Glomerular visceral epithelial cell (primary cell): ENCODE measurements at regions not wholly inside any gene's neighbourhood (a gene's known extent, or its start where the extent isn't known, plus 50 kb on each side); places are given as distances from the start of the nearest gene placed in this dataset.

Experiments
- DNase-seq: peaks from one replicate; pipeline ENCODE4 v3.0.0-alpha.2; 2016; ENCODE audit errors: extremely low spot score

DNA sequence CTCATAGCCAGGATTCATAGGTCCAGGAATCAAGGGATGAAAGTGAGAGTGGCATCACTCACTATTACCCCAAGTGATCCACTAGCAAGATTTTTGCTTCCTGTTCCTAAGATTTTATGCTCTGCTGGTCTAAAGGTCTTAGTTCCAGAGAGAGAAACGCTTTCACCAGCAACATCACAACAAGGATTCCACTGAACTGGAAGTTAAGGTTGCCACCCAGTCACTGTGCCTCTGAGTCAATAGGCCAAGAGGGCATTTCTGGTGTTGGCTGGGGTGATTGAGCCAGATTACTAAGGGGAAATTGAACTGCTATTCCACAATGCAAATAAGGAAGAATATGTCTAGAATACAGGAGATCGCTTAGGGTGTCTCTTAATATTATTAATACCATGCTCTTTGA is 142.5 kb upstream of the ARID2 start:
- no peak for DNase-seq

DNA sequence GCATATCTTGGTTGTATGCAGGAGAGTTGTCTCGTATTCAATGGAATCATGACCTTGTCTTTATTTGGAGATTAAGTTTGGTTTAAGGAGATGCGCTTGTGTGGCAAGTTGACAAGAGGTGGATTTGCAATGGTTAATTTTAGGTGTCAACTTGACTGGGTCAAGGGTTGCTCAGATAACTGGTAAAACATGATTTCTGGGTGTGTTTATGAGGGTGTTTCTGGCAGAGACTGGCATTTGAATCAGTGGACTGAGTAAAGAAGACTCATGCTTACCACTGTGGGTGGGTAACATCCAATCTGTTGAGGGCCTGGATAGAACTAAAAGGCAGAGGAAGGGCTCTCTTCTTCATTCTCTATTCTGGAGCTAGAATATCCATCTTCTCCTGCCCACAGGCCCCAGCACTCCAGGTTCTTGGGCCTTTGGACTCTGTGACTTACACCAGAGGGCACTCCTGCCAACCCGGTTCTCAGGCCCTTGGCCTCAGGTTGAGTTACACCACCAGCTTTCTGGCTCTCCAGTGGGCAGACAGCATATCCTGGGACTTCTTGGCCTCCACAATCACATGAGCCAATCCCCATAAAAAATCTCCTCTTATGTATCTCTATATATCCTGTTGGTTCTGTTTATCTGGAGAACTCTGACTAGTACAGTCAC is 141.5 kb upstream of the ARID2 start:
- no peak for DNase-seq

DNA sequence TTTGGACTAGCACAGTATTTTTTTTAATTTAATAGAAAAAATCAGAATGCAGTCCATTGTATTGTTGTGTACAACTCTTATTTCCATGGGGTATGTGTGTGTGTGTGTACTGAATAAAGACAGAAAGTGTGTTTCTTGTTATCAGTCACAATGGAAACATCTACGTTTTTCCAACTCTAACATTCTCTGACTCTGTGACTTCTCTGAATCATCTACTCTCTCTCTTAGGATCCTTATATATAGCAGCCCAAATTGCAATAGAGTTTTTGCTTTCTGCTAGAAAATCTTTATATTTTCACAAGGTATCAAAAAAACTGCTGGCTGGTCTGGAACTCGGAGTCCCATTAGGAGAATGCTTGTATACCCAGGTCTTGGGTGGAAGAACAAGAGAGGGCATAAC is 138.9 kb upstream of the ARID2 start:
- no peak for DNase-seq

DNA sequence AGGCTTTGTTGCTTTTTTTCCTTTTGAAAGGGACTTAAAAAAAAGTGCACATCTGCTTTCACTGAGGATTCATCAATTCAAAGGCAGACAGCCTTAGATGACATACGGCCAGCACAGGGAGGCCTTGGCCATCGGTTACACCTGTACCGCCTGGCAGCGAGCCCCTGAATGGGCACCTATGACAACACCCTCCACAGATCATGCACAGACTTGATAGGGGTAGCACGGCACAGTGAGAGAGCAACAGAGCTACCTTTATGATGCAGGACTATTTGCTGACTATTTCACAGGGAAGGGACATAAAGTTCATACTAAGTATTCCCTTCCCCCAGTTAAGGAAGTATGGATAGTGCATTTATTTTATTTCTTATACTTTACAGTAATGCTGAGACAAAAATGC is 137.9 kb upstream of the ARID2 start:
- DNase-seq = no peak

DNA sequence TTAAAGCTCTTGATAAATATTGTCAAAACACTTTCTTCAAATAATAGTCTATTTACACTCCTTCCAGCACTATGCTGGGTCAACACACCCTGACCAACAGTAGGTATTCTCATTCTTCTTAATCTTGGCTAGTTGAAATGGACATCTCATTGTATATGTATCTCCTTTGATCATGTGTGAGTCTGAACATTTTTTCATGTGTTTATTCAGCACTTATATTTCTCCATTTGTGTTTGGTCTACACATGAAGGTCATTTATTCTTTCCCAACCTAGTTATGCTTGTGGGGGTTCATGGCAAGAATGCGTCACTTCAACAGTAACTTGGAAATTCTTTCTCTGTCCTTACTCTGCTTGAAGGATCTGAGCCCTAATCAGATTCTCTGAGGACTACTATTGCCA is 133.1 kb upstream of the ARID2 start:
- no peak for DNase-seq

DNA sequence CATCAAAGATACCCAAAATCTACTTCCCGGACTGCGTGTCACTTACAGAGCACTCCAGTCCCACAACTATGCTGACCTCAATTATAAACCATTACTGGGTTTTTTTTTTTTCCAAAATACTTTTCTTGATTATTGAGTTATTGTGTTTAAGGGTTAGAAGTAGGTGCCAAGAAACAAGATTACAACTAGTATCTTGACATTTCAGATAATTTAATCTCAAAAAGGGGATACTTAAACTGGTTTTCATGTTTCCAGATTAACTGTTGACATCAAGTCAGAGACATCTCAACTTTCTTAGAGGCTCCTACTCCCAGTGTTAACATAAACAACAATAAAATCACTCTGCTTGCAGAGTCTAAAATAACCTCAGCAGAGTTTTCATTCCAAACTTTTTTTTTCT is 131.2 kb upstream of the ARID2 start:
- no peak for DNase-seq

DNA sequence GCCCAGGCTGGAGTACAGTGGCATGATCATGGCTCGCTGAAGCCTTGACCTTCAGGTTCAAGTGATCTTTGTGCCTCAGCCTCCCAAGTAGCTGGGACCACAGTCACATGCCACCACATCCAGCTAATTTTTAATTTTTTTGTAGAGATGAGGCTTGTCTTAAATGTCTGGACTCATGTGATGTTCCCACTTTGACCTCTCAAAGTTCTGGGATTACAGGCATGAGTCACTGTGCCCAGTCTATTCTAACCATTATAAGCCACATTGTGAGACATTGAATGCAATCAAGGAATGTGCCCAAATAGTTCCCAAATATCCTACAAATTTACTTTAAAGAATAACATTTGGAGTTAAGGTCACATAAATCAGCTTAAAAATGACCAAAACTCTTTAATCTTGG is 130.7 kb upstream of the ARID2 start:
- no peak for DNase-seq

DNA sequence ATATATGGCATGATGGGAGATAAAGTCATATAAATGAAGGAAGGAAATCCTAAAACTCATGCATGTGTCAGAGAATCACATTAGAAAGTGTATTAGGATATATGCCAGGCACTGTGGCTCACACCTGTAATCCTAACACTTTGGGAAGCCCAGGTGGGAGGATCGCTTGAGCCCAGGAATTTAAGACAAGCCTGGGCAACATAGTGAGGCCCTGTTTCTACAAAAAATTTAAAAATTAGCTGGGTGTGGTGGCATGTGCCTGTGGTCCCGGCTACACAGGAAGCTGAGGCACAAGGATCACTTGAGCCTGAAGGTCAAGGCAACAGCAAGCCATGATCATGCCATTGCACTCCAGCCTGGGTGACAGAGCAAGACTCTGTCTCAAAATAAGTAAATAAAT is 130.3 kb upstream of the ARID2 start:
- no peak for DNase-seq

DNA sequence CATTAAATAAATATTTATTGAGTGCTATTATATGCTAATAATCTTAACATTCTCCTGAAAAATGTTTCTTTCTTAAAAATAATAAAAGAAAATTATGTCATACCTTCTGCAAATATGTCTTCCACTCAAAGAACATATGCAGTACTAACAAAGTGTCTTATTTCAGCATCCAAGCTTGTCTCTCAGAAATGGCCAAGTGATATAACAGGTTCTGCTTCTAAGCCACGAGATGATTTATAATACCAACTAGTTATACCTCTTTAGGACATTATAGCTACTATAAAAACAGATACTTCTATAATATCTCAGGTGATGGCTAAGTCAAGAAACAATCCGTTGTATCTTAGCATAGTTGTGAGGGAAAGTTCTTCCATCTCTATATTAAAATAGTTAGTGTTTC is 128.1 kb upstream of the ARID2 start:
- DNase-seq = no peak

DNA sequence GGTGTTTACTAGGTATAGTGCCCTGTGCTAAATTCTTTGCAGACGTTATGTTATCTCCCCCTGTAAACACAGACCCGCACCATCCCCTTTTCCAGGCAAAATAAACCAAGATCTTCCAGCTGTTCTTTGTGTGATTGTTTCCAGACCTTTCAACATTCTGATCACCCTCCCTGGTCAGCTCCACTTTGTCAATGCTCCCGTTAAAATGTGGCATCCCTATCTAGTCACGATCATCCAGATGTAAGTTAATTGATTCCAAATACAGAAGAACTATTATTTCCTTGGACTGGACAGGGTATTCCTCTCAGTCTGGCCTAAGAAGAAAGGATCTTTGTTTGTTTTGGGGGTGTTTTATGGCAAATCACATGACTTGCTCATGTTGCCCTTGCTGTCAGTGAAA is 127.6 kb upstream of the ARID2 start:
- no peak for DNase-seq

DNA sequence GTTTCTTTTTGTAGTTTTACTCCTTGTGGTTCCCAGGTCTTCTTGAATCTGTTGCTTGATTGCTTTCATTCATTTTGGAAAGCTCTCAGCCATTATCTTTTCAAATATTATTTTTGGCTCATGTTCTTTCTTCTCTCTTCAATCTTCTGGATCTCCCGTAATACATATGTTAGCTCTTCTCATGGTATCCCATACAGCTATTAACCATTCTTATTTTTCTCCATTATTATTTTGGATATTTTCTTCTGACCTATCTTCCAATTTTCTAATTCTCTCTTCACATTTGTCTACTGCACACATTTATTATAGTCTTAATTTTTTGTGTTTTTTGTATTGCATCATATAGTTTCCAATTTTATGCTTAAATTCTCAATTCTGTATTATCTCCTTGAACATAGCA is 123.9 kb upstream of the ARID2 start:
- DNase-seq = no peak

DNA sequence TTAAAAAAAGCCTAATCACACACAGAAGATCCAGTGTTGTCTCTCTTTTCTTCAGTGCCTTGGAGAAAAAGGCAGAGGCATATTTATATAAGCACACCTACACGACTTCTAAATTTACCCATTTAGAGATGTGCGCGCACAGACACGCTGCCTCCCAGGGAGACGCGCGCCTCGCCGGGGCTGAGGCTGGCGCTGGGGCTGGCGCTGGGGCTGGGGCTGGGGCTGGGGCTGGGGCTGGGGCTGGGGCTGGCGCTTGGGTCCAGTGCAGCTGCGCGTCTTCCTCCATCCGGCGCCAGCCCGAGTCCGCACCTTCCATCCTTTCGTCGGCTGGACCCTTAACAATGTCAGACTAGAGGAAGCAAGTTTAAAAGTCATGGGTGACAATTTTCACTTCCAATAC is 118.4 kb upstream of the ARID2 start:
- DNase-seq = no peak

DNA sequence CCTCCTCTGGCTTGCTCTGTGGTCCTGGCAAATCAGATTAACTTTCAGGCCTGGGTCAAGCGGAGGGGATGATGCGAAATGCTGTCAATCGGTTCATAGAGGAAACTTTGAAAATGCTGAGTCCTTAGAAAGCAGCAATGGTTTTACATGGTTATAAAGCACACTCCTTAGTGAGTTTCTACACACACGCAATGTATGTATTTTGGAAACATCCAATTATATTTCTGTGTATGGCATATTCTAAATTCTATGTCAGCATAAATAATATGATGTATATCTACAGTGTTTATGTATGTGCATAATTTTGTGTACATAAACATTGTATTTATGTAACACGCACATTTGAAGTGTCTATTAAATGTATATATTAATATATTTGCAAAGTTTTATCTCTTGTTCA is 118.0 kb upstream of the ARID2 start:
- DNase-seq = no peak

DNA sequence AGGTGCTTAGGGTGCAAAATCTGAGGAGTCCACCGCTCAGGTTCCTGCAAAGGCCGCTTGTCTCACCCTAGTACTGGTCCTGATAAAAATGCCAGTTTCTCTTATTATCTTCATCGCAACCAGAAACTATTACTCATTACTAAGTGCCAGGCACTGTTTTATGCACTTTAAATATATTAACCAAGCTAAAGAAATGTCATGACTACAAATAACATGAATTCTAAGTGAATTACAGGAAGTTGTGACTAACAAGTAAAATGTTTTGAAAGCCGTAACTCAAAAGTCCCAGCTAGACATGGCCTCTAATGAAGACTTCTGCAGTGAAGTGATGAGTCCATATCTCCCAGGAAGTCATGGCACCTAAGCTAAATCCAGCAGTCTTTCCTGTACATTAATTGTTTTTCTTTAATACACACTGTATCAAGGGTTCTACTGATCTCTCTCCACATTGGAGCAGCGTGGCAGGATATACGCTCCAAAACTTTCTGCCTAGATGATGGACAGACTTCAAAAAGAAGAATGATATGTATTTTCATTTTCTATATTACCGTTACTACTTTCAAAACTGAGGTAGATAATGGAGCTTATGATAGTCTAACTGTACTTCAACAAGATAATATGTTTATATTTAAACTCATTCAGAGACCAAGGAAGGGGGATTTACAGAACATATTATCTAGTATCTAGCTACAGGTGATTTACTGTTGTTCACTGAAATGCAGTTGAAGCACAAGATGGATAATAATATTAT is 117.3 kb upstream of the ARID2 start:
- no peak for DNase-seq

DNA sequence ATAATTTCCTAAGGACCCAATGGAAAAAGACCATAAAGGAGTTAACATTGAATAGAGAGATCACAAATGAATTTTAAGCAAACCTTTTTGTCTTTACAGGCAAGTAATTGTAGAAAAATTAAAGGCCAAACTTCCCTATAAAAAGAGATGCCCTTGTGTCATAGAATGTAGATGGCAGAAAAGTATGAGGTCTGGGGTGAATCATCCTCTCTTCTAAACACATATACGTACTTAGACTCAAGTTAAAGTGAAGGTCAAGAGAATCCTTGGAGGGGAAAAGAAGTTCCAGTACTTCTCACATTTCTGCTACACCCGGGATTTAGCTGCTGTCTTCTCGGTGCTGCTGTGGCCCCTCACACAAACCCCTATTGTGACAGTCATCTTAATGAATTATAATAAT is 116.2 kb upstream of the ARID2 start:
- no peak for DNase-seq

DNA sequence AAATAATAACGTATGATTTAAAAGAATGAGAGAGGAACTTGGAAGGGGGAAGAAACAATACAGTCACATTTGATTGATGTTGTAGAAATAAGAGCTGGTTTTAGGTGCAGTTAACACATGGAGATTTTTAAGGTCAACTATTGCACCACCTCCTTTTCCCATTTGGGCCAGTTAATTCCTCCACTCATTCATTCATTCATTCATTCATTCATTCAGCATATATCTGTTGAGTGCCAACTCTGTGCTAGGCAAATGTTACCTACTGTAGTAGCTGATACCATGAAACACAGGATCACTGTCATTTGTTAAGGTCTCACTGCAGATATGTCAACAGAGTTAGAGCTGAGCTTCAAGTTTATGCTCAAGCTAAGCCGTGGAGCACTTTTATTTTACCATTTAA is 115.7 kb upstream of the ARID2 start:
- no peak for DNase-seq

DNA sequence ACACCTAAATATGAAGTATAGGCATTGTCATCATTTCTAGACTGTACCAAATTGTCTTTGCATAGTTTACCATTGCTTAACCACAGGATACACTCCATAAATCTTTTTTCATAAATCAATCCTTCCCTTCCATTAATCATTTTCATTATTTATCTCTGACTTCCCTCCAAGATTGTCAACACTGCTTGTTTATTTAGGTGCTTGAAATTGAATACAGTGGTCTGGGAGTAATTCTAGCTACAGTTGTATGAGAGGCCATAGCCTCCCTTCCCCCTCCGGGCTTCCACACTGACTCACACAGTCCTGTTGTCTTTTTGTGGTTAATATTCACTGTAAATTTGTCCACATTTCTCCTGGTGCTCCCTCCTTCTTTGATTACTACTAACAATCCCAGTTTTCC is 114.2 kb upstream of the ARID2 start:
- DNase-seq = peak; percentile 34

DNA sequence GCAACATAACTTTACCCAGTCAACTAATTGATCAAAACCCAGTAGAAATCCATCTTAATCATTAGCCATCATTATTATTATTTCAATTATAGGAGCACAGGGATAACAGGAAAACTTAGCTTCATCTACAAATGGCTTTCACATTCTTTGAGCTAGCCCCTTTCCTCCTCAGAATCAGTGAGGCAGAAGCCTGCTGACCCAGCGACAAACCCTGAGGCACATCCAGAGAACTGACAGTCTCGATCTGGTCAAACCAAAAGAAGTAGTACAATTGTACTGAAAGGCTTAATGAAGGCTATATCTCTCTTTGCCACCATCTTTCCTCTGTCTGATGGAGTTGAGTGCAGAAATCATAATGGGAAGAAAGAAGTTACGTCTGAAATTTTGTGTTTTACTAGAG is 109.8 kb upstream of the ARID2 start:
- no peak for DNase-seq

DNA sequence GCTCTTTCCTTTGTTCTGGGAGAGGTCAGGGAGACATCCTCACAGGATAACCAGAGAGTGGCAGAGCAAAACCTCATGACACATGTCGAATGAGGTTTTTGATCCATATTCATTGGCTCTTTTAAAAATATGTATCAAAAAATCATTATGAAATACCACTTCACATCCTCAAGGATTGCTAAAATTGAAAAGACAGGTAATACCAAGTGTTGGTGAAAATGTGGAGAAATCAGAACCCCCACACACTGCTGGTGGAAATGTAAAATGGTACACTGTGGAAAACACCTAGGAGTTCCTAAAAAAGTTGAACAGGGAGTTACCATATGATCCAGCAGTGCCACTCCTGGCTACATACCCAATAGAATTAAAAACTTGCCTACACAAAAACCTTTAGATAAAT is 107.8 kb upstream of the ARID2 start:
- no peak for DNase-seq

DNA sequence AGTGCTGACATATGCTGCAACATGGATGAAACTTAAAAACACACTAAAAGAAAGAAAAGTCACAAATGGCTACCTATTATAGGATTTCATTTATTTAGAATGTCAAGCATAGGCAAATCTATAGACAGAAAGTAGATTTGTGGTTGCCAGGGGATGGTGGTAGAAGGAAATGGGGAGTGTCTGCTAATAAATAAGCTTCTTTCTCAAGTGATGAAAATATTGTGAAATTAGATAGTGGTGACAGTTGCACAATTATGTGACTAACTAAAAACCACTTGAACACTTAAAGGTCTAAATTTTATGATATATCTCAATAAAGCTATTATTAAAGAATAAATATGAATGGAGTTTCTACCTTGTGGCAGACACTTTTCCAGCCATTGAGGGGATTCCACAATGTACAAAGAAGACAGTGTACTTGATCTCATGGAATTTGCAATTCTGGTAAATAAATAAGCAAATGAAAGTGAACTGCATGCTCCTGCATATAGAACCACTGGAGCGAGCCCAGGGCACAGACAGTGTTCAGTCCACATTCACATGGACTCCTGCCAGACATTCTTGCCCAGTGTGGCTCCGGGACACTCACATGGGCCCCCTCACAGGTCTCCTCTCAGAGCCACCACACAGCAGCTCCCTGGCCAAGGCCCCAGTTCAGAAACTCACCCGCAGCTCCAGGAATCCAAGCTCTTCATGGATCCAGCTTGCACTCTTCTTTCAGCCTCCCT is 107.1 kb upstream of the ARID2 start:
- peak; percentile 33 for DNase-seq

DNA sequence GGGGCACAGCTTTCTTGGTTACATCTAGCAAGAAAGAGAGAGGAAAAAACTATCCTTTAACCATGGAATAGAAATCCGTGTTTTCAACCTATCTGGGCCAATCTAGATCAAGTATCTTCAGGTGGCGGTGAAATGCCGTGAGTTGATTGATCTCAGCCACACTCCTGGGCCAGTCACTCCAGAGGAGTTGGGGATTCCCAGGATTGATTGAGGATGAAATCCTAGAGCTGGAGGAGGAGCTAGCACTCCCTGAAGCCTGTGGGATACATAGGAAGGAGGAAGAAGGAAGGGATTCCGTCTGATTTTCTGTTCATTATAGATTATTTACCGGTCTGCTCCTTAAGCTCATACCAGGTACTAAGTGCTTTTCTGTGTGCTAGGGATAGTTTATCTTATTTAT is 106.3 kb upstream of the ARID2 start:
- no peak for DNase-seq

DNA sequence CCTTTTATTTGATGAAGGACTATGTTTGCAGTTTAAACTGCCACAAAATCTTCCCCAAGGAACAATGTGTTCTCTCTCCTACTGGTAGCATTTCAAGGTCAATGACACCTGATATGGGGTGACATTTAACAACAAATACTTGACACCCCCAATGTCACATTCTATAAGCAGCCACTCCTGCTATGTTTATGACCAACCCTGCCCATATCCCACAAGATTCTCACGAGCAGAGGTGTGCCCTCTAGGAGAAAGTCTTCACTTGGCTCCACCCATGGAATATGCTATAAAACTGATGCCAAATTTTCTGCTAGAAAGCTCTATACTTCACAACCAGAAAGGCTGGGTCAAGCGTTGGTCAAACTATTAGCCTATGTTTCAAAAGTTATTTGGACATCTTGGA is 105.6 kb upstream of the ARID2 start:
- no peak for DNase-seq

DNA sequence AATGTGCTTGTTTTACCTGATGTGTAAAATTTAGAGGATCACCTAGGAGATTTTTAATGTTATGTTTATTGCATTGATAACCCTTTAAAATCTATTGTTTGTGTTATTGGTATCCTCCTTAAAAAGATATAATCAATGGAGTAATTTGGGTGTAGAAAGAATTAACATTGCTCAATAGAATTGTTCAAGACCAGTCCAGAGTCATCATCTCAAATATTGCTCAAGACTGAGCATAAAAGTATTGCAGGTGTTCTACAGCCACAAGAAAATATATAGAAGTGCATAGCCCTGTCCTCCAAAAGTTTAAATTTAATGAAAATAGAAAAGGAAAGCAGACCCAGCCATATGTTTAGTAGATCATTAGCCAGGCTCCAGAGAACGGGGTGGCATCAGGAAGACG is 102.5 kb upstream of the ARID2 start:
- DNase-seq = no peak
